Keratinocyte (primary cell): ENCODE measurements at regions not wholly inside any gene's neighbourhood (a gene's known extent, or its start where the extent isn't known, plus 50 kb on each side); places are given as distances from the start of the nearest gene placed in this dataset.

Experiments
- DNase-seq: peaks from one replicate; pipeline ENCODE4 v3.0.0-alpha.2; 2011; ENCODE audit warnings: low read depth, missing footprints, low spot score
- FAIRE-seq: peaks from 2 replicates; lab custom pipeline; 2011; peaks lifted over from hg19 to GRCh38; lab: Jason Lieb, UNC
- H2AFZ ChIP-seq: 2 replicates; pipeline ENCODE4 v1.6.0; 2012; ENCODE audit warnings: low read length, control low read depth, inconsistent platforms; ENCODE audit not compliant: control insufficient read depth
- H3K27ac ChIP-seq: 2 replicates; pipeline ENCODE4 v1.5.1; 2011; ENCODE audit warnings: low read length; ENCODE audit not compliant: control insufficient read depth, insufficient read depth
- H3K27me3 ChIP-seq: 3 replicates; pipeline ENCODE4 v1.6.0; 2011; ENCODE audit warnings: low read length; ENCODE audit not compliant: control insufficient read depth, insufficient read depth; ENCODE audit errors: extremely low read depth
- H3K36me3 ChIP-seq, 2 experiments: 2 replicates in 1 of 2; 3 replicates in 1 of 2; pipeline ENCODE4 v1.5.1; 2011; ENCODE audit warnings: low read length in 2 of 2, mild to moderate bottlenecking in 1 of 2; ENCODE audit not compliant: control insufficient read depth in 2 of 2, insufficient read depth in 2 of 2; ENCODE audit errors: extremely low read depth in 1 of 2
- H3K4me1 ChIP-seq: 3 replicates; pipeline ENCODE4 v1.5.1; 2011; ENCODE audit warnings: low read length; ENCODE audit not compliant: control insufficient read depth, insufficient read depth; ENCODE audit errors: extremely low read depth
- H3K4me2 ChIP-seq: 3 replicates; pipeline ENCODE4 v1.6.0; 2011; ENCODE audit warnings: low read depth, low read length; ENCODE audit not compliant: control insufficient read depth, insufficient read depth; ENCODE audit errors: extremely low read depth
- H3K4me3 ChIP-seq, 3 experiments: fragments of 200-600 bp in 1 of 3; sonication (generic) in 1 of 3; 2 replicates in 2 of 3; 3 replicates in 1 of 3; pipeline ENCODE4 v1.5.1; 2011 to 2016; ENCODE audit warnings: low read length in 3 of 3, mild to moderate bottlenecking in 3 of 3, control low read depth in 2 of 3, inconsistent platforms in 1 of 3, low read depth in 1 of 3, mixed read lengths in 1 of 3, mixed run types in 1 of 3, moderate library complexity in 1 of 3; ENCODE audit not compliant: control insufficient read depth in 2 of 3, insufficient read depth in 2 of 3; ENCODE audit errors: extremely low read depth in 1 of 3
- H3K79me2 ChIP-seq: 2 replicates; pipeline ENCODE4 v1.6.0; 2012; ENCODE audit warnings: low read length; ENCODE audit not compliant: control insufficient read depth, insufficient read depth
- H3K9ac ChIP-seq: 3 replicates; pipeline ENCODE4 v1.6.0; 2011; ENCODE audit warnings: low read length; ENCODE audit not compliant: control insufficient read depth, insufficient read depth; ENCODE audit errors: extremely low read depth
- H3K9me1 ChIP-seq: 3 replicates; pipeline ENCODE4 v1.6.0; 2011; ENCODE audit warnings: low read length; ENCODE audit not compliant: control insufficient read depth, insufficient read depth; ENCODE audit errors: extremely low read depth
- H3K9me3 ChIP-seq: 2 replicates; pipeline ENCODE4 v1.5.1; 2012; ENCODE audit warnings: low read depth, low read length; ENCODE audit not compliant: control insufficient read depth
- H4K20me1 ChIP-seq: 3 replicates; pipeline ENCODE4 v1.6.0; 2011; ENCODE audit warnings: low read length; ENCODE audit not compliant: control insufficient read depth, insufficient read depth; ENCODE audit errors: extremely low read depth
- EZH2 ChIP-seq: IDR thresholded peaks from one replicate; pipeline ENCODE4 v1.6.1; 2012; ENCODE audit warnings: inconsistent platforms, mild to moderate bottlenecking, low read length, moderate library complexity
- dilution Hi-C: fragments of 300-500 bp; cut with MboI; formaldehyde crosslinking; loops from one replicate; pipeline ENCODE4 v1.7.0; 2020; ENCODE audit warnings: low sequenced_read_pairs; ENCODE audit not compliant: extremely low pct_ligation_motif_present
- TF ChIP-seq, protein P1 (sequence below), 3 experiments: IDR thresholded peaks in 1 of 3; conservative IDR thresholded peaks in 1 of 3; optimal IDR thresholded peaks in 1 of 3; 2 replicates in 2 of 3; 3 replicates in 1 of 3; pipeline versions ENCODE3 to v1.5.1; 2011; ENCODE audit warnings: low read length in 3 of 3, mild to moderate bottlenecking in 3 of 3, moderate library complexity in 2 of 3, control low read depth in 1 of 3, inconsistent platforms in 1 of 3; ENCODE audit not compliant: insufficient read depth in 2 of 3; ENCODE audit errors: extremely low read depth in 1 of 3

DNA sequence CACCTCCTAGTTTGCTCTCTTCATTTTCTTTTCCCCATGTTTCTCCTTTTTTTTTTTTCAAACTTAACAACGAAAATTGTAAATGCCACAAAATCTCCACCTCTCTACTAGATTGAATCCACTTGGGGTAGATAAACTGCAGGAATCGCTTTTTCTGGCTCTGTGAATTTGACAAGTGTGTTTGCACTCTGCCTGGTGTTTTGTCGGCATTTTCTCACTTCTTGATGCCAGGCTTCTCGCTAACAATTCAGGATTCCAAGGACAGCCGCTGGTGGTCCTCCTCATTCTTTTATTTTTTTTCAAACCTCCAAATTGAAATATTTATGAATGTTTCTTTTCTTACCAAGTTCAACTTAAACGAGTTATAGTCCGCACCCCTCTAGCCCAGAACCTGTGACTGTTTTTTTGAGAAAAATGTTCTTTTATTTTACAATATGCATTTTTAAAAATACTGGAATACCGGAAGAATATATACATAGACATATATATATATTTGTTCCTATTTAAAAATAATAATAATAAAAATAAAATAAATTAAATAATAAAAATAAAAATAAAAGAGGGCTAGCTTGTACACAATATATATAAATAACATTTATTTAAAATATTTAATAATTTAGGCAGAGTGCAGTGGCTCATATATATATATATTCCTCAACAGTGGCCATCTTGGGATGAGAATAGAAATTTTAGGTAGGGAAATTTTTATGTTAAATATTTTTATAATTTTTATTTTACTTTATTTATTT is 538.8 kb downstream of the TYW1 start:
- Histone ChIP-seq H3K36me3 (no peaks in the 10 kb centered on the region), H4K20me1 (no peaks in the 10 kb centered on the region), H3K4me3 (no peak overlapping the region), H3K9ac (no peak overlapping the region), H3K9me3 (no peaks in the 10 kb centered on the region), H3K27ac (no peak overlapping the region), H3K27me3 (no peaks in the 10 kb centered on the region), H3K4me2 (no peak overlapping the region), H2AFZ (no peak overlapping the region), H3K4me1 (no peaks in the 10 kb centered on the region), H3K9me1 (no peaks in the 10 kb centered on the region), H3K79me2 (no peaks in the 10 kb centered on the region)
- TF ChIP-seq EZH2, result no peak
- TF ChIP-seq, protein P1, sequence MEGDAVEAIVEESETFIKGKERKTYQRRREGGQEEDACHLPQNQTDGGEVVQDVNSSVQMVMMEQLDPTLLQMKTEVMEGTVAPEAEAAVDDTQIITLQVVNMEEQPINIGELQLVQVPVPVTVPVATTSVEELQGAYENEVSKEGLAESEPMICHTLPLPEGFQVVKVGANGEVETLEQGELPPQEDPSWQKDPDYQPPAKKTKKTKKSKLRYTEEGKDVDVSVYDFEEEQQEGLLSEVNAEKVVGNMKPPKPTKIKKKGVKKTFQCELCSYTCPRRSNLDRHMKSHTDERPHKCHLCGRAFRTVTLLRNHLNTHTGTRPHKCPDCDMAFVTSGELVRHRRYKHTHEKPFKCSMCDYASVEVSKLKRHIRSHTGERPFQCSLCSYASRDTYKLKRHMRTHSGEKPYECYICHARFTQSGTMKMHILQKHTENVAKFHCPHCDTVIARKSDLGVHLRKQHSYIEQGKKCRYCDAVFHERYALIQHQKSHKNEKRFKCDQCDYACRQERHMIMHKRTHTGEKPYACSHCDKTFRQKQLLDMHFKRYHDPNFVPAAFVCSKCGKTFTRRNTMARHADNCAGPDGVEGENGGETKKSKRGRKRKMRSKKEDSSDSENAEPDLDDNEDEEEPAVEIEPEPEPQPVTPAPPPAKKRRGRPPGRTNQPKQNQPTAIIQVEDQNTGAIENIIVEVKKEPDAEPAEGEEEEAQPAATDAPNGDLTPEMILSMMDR (optimal IDR thresholded peaks at IDR 0.05 in 1 of 3, IDR thresholded peaks at IDR 0.05 in 1 of 3, conservative IDR thresholded peaks at IDR 0.05 in 1 of 3; ENCODE audit: extremely low read depth in 1 of 3, insufficient read depth in 2 of 3, low read length in 3 of 3), result no peak
- DNase-seq (no peak), FAIRE-seq (no peak)
- dilution Hi-C loops, result no loop called here

DNA sequence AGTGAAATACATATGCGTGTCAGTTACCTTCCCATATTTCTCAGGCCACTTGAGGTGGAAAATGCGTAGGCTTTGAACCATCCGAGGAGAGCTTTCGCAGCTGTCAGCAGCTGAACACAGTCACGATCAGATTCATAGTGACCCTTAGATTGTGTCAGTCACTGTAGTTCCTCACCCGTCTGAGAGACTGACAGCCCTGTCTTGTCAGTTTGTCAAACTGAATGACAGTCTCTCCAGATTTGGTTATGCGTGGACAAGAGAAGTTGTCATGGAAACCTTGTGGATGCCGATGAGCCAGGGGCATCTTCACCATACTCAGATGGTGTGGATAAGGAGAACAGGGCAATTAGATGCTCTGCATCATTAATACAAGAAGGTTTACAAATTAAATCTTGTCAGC is 546.3 kb downstream of the TYW1 start:
- H3K36me3 ChIP-seq, result no peaks in the 10 kb centered on the region
- no peak overlapping the region for H3K4me2 ChIP-seq
- no peaks in the 10 kb centered on the region for H3K79me2 ChIP-seq
- no peaks in the 10 kb centered on the region for H3K4me1 ChIP-seq
- no peak overlapping the region for H3K4me3 ChIP-seq
- H2AFZ ChIP-seq, result no peak overlapping the region
- dilution Hi-C loops, result no loop called here
- no peaks in the 10 kb centered on the region for H4K20me1 ChIP-seq
- H3K9ac ChIP-seq, result no peak overlapping the region
- no peaks in the 10 kb centered on the region for H3K9me3 ChIP-seq
- no peaks in the 10 kb centered on the region for H3K27me3 ChIP-seq
- DNase-seq, result no peak
- TF ChIP-seq, protein P1 (optimal IDR thresholded peaks at IDR 0.05 in 1 of 3, IDR thresholded peaks at IDR 0.05 in 1 of 3, conservative IDR thresholded peaks at IDR 0.05 in 1 of 3; ENCODE audit: extremely low read depth in 1 of 3, insufficient read depth in 2 of 3, low read length in 3 of 3), result no peak
- TF ChIP-seq EZH2, result no peak
- H3K27ac ChIP-seq, result no peak overlapping the region
- FAIRE-seq, result no peak
- H3K9me1 ChIP-seq, result no peaks in the 10 kb centered on the region
